ENCODE measurements at regions not wholly inside any gene's neighbourhood (a gene's known extent, or its start where the extent isn't known, plus 50 kb on each side); places are given as distances from the start of the nearest gene placed in this dataset.
"Not testable (repeated sequence)": the region's sequence is repeated elsewhere in the genome, so short reads cannot be mapped to it uniquely, and the experiment has no call there.

DNA sequence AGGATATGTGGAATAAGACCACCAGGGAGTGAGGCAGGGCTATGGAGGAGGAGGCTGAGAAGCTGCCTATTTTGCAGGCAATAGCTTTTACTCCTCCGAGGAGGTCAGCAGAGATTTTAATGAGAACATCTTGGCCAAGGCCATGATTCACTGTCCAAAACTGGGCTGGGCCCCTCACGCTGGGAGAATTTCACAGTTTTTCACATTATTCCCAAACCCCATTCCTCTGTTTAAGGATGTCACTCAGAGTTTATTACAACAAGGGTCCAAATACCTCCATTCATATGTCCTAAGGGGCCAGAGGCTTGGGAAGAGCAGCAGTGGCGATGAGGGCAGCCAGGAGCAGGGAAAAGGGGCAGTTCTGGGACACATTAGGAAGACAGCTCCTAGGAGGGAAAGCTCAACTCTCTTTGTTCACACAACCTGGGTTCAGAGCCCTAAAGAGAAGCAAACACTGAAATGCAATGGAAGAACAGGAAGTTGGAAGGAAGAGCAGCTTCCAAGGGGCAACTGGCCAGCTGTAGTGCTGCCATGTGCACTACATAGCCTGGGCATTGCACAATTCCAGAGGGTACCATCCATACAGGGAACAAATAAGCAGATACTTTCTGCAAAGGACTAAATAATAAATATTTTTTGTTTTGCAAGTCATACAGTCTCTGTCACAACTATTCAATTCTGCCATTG is 283.2 kb downstream of the NUAK1 start:
- DNase-seq, result no peak

GRCh38 chr12:105856048-105856405 is 282.7 kb downstream of the NUAK1 start:
- no peak for DNase-seq

GRCh38 chr12:105858981-105859710 is 279.6 kb downstream of the NUAK1 start:
- DNase-seq, result no peak

GRCh38 chr12:105860561-105861207 is 278.1 kb downstream of the NUAK1 start:
- DNase-seq, result peak; percentile 67

GRCh38 chr12:105861227-105861626 is 277.5 kb downstream of the NUAK1 start:
- DNase-seq, result peak; percentile 63

DNA sequence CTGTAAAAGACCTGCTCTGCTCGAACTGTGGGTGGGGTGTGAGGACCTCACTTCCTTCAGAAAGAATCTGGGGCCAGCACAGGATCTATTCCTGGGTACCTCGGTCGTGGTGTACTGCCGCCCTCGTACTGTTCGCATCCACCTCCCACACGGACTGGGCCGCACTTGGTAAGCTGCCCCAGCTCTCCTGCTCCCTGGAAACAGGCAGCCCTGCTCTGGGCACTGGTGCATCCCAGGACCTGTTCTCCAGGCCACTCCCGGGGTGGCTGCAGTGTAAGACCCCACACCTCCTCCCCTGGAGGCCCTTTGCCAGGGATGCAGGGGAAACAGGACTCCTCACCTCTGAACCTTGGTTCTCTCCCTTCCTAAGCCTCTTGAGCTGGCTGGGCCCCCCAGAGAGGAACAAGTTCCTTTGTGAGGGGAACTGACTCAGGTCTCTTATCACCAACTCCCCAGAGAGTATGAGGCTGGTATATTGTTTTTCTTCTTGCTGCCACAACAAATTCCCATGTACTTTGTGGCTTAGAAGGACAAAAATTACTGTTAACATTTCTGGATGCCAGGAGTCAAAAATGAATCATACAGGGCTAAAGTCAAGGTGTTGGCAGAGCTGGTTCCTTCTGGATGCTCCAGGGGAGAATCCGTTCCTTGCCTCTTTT is 276.5 kb downstream of the NUAK1 start:
- no peak for DNase-seq

DNA sequence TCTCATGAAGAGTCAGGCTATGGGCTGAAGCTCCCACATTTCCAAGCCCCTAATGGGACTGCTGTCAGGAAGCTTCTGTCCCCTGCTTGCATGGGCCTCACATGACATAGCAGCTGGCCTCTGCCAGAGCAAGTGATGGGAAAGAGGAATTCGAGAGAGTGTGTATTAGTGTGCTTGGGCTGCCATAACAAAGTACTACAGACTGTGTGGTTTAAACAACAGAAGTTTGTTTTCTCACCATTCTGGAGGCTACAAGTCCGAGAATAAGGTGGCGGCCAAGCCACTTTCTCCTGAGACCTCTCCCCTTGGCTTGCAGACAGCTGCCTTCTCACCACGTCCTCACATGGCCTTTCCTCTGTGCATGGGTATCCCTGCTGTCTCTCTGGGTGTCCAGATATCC is 274.4 kb downstream of the NUAK1 start:
- no peak for DNase-seq

DNA sequence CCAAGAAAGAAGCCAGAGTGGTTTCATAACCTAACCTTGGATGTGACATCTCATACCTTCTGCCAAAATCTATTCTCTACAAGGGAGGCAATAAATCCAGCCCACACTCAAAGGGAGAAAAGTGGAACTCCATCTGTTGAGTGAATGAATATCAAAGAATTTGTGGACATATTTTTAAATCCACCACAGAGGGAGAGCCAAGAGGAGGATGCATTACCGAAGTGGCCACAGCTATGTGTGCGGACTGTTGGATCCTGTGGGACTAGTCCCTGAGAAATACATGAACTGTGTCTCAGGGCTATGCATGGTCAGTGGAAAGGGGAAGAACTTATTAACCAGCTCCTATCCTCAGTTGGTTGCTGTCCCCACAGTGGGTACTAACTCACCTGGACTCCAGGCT is 273.9 kb downstream of the NUAK1 start:
- DNase-seq, result no peak

DNA sequence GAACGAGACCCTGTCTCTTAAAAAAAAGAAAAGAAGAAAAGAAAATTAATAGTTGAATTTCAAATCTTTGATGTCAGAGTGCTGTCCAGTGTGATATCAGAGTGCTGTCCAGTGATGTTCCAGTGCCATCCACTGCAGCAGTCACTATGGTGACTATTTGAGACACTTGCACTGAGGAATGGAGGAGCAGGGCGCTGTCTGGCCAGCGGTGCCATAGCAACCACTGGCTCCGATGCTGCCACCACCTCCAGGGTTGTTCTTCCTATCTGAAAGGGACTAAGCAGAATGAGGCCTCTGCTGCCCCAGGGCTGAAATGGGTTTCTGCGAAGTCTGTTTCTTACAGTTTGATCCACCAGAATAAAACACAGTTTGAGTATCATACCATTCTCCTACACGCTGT is 272.9 kb downstream of the NUAK1 start:
- DNase-seq, result no peak

GRCh38 chr12:105874121-105874520 is 264.6 kb downstream of the NUAK1 start:
- DNase-seq, result no peak

GRCh38 chr12:105876396-105876927 is 262.3 kb downstream of the NUAK1 start:
- no peak for DNase-seq

DNA sequence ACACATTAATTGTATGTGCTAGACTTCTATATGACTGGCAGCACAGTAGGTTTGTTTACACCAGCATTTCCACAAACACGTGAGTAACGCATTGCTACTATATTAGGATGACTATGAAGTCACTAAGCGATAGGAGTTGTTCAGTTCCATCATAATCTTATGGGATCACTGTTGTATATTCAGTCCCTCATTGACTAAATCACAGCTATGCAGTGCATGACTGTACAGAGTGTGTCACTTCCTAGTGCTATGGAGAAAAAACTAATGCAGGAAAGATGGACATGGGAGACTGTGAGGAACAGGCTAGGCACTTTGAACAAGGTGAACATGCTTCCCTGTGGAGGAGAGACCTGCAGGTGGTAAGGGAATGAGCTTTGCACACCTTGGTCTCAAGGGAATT is 259.8 kb downstream of the NUAK1 start:
- no peak for DNase-seq

DNA sequence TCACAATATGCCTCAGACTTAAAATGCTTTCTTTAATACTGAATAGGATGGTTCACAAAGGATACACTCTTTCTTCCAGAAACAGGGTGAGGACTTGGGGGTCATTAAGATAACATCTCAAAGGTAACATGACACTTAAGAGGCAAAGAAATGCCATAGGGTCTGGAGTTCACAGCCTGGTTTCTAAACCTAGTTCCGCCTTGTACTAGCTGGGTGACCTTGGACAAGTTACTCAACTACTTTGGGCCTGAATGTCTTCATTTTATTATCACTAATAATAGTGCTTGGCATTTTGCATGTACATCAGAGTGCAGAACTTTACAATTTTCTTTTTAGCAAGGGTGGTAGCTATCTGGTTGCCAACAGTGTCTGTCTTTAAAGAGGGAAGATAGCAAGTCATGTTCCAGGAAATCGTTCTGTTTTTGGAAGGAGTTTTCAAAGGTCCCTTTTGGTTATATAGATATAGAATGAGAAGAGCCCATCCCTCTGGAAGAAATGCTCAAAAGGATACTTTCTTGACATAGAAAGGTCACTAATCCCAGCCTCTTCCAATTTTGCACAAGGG is 257.8 kb downstream of the NUAK1 start:
- no peak for DNase-seq

DNA sequence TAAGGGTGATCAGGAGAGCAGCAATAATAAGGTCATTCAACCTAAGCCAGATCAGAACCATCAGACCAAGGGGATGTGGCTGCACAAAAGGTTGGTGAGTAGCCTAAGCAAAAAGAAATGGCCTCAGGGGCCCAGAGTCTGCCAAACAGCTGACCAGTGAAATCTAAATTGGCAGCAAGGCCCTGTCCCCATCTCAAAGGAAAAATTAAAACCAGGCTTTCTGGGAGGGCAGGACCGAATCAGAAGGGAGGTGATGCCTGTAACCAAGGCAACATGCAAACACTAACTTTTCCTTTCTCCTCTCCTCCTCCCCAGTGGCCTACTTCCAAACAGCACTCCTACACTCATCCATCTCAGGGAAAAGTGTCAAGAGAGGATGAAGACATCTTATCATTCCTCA is 256.4 kb downstream of the NUAK1 start:
- no peak for DNase-seq

DNA sequence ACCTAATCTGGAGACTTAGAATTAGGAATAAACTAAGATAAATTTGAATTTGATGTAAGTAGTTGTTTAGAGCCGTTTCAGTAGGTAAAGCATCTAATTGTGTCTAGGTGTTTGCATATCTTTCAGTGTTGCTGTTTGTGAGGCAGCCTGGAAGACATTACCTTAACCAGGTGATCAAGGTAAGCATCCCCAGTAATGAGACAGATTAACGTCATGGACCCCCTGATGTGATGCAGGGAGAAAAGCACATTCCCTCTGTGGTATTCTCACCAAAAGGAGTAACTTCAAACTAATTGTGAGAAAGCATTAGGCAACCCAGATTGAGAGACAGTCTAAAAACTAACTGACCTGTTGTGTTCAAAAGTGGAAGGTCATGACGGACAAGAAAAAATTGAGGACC is 251.6 kb downstream of the NUAK1 start:
- DNase-seq, result no peak

GRCh38 chr12:105888696-105889095 is 250.1 kb downstream of the NUAK1 start:
- DNase-seq, result no peak

GRCh38 chr12:105892362-105892910 is 246.3 kb downstream of the NUAK1 start:
- no peak for DNase-seq

DNA sequence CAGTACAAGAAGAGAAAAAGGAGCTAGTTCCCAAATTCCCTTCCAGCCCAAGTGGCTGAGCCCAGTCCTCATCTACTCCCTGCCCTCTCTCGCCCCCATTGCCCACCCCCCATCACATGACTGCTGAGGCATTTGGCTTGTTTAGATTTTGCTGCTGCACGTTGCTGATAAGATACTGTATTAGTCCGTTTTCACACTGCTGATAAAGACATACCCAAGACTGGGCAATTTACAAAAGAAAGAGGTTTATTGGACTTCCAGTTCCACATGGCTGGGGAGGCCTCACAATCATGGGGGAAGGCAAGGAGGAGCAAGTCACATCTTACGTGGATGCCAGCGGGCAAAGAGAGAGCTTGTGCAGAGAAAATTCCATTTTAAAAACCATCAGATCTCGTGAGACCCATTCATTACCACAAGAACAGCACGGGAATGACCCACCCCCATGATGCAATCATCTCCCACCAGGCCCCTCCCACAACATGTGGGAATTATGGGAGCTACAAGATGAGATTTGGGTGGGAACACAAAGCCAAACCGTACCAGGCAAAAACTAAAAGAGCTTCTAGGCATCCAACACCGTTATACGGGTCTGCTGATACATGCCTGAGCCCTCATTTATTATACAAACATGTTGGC is 243.4 kb downstream of the NUAK1 start:
- DNase-seq, result not testable (repeated sequence)

- DNase-seq, result no peak
These were observed 241.4 kb downstream of the NUAK1 start for GRCh38 chr12:105897311-105897725.

GRCh38 chr12:105898271-105898670 is 240.5 kb downstream of the NUAK1 start:
- DNase-seq, result not testable (repeated sequence)

- DNase-seq, result no peak
These were observed 239.2 kb downstream of the NUAK1 start for GRCh38 chr12:105899589-105899988.

- DNase-seq, result no peak
These were observed 232.2 kb downstream of the NUAK1 start for GRCh38 chr12:105906561-105906960.

Data from NCI-H2107 (cell line).